HepG2 (cell line): ENCODE measurements at regions not wholly inside any gene's neighbourhood (a gene's known extent, or its start where the extent isn't known, plus 50 kb on each side); places are given as distances from the start of the nearest gene placed in this dataset.

Experiments used
- ATAC-seq: fragments of 200-7000 bp; cut with Tn5 transposase; 3 replicates; pipeline ENCODE4 v1.9.1; 2020; ENCODE audit warnings: mild to moderate bottlenecking, moderate library complexity
- BruUV-seq: library from RNA; stranded (reverse); fragments of 400-500 nt; replicated peaks from 2 replicates; lab custom pipeline; 2021; lab: Mats Ljungman, UMichigan
- CTCF ChIA-PET: fragments of 300-600 bp; formaldehyde crosslinking; extraction: SDS; loops from one replicate; lab custom pipeline; 2021; ENCODE audit warnings: low total read pairs, inconsistent platforms, low intra/inter-chr PET ratio; lab: Yijun Ruan, JAX
- POLR2A ChIA-PET: fragments of 350-600 bp; sonication (Branson Sonifier 250); formaldehyde crosslinking; loops from one replicate; lab custom pipeline; 2020; ENCODE audit warnings: antibody characterized with exemption, inconsistent platforms; lab: Yijun Ruan, JAX
- DNase-seq: peaks from one replicate; pipeline ENCODE4 v3.0.0-alpha.2; 2015; ENCODE audit warnings: low spot score
- FAIRE-seq: peaks from 3 replicates; lab custom pipeline; 2011; peaks lifted over from hg19 to GRCh38; lab: Jason Lieb, UNC
- H2AFZ ChIP-seq: one replicate; pipeline ENCODE4 v1.6.1; 2011; ENCODE audit warnings: low read length, inconsistent platforms
- H3K27ac ChIP-seq: fragments of 300-600 bp; 3 replicates; pipeline ENCODE4 v1.8.0; 2011; ENCODE audit warnings: mixed run types, mild to moderate bottlenecking, mixed read lengths, low read length, inconsistent platforms; ENCODE audit not compliant: insufficient read depth; ENCODE audit errors: extremely low read length
- H3K27me3 ChIP-seq, 2 experiments: fragments of 200-600 bp in 1 of 2; 2 replicates in 1 of 2; 3 replicates in 1 of 2; pipeline versions ENCODE4 v1.6.0 to v1.8.0; 2011; ENCODE audit warnings: low read length in 2 of 2, mild to moderate bottlenecking in 2 of 2, moderate library complexity in 2 of 2, inconsistent platforms in 1 of 2; ENCODE audit not compliant: insufficient read depth in 2 of 2, control insufficient read depth in 1 of 2
- H3K36me3 ChIP-seq, 2 experiments: fragments of 200-600 bp in 1 of 2; replicated peaks in 1 of 2; 2 replicates in 1 of 2; 3 replicates in 1 of 2; pipeline versions ENCODE4 v1.5.1 to v1.8.0; 2011; ENCODE audit warnings: low read length in 2 of 2, inconsistent platforms in 1 of 2; ENCODE audit not compliant: insufficient read depth in 2 of 2, control insufficient read depth in 1 of 2
- H3K4me1 ChIP-seq: 2 replicates; pipeline ENCODE4 v1.5.1; 2012; ENCODE audit warnings: low read length, inconsistent platforms; ENCODE audit not compliant: insufficient read depth
- H3K4me2 ChIP-seq: 2 replicates; pipeline ENCODE4 v1.6.0; 2011; ENCODE audit warnings: low read depth, low read length, inconsistent platforms
- H3K4me3 ChIP-seq, 3 experiments: fragments of 200-600 bp in 1 of 3; sonication (generic), shearing (Covaris generic) in 1 of 3; replicated peaks in 1 of 3; 2 replicates each; pipeline ENCODE4 v1.5.1; 2011 to 2016; ENCODE audit warnings: low read length in 3 of 3, inconsistent platforms in 2 of 3, low read depth in 2 of 3, mild to moderate bottlenecking in 2 of 3, control low read depth in 1 of 3, mixed read lengths in 1 of 3; ENCODE audit not compliant: insufficient read depth in 1 of 3
- H3K79me2 ChIP-seq: one replicate; pipeline ENCODE4 v1.6.1; 2011; ENCODE audit warnings: low read length, inconsistent platforms; ENCODE audit not compliant: insufficient read depth
- H3K9ac ChIP-seq: 2 replicates; pipeline ENCODE4 v1.6.0; 2011; ENCODE audit warnings: mild to moderate bottlenecking, low read depth, low read length, inconsistent platforms; ENCODE audit not compliant: insufficient read depth
- H3K9me3 ChIP-seq: 2 replicates; pipeline ENCODE4 v1.5.1; 2012; ENCODE audit warnings: mild to moderate bottlenecking, low read length
- H4K20me1 ChIP-seq: 2 replicates; pipeline ENCODE4 v1.6.0; 2011; ENCODE audit warnings: inconsistent platforms, mild to moderate bottlenecking, low read length, moderate library complexity; ENCODE audit not compliant: insufficient read depth
- ATF7 ChIP-seq, 2 experiments: fragments of 450-650 bp in 1 of 2; sonication (generic) in 1 of 2; formaldehyde crosslinking in 1 of 2; IDR thresholded peaks; 2 replicates each; pipeline versions ENCODE4 v1.4.0 to v1.6.1; 2016 to 2020; ENCODE audit warnings: antibody characterized with exemption in 1 of 2, mild to moderate bottlenecking in 1 of 2, missing genetic modification reagents in 1 of 2
- FOSL2 ChIP-seq: sonication (generic); formaldehyde crosslinking; IDR thresholded peaks from 2 replicates; pipeline ENCODE4 v1.4.0; 2020; ENCODE audit warnings: missing genetic modification reagents
- GTF2F1 ChIP-seq: fragments of 150-350 bp; IDR thresholded peaks from 2 replicates; pipeline ENCODE4 v1.6.1; 2014; ENCODE audit warnings: low read length
- PCBP2 ChIP-seq: fragments of 200-400 bp; formaldehyde crosslinking; optimal IDR thresholded peaks from 2 replicates; pipeline ENCODE3; 2018; ENCODE audit warnings: low read length, low read depth; ENCODE audit not compliant: poor library complexity, severe bottlenecking
- SRSF9 ChIP-seq: fragments of 200-400 bp; formaldehyde crosslinking; IDR thresholded peaks from 2 replicates; pipeline ENCODE4 v1.6.1; 2018; ENCODE audit warnings: borderline replicate concordance, mild to moderate bottlenecking, low read depth, low read length; ENCODE audit not compliant: insufficient read depth, poor library complexity, severe bottlenecking
- ZFP1 ChIP-seq: IDR thresholded peaks from 2 replicates; pipeline ENCODE4 v1.6.1; 2016
- ZNF232 ChIP-seq: sonication (generic); formaldehyde crosslinking; IDR thresholded peaks from 2 replicates; pipeline ENCODE4 v1.4.0; 2020; ENCODE audit warnings: missing genetic modification reagents, borderline replicate concordance
- ZNF3 ChIP-seq: IDR thresholded peaks from 2 replicates; pipeline ENCODE4 v1.7.0; 2017; ENCODE audit warnings: inconsistent platforms
- ZNF570 ChIP-seq: sonication (generic); formaldehyde crosslinking; IDR thresholded peaks from 2 replicates; pipeline ENCODE4 v1.4.0; 2020; ENCODE audit warnings: mild to moderate bottlenecking, missing genetic modification reagents, borderline replicate concordance
- ZNF713 ChIP-seq: sonication (generic); formaldehyde crosslinking; IDR thresholded peaks from 2 replicates; pipeline ENCODE4 v1.4.0; 2020; ENCODE audit warnings: mild to moderate bottlenecking, missing genetic modification reagents
- ZNF780A ChIP-seq: sonication (generic); formaldehyde crosslinking; IDR thresholded peaks from 2 replicates; pipeline ENCODE4 v1.8.0; 2022; ENCODE audit warnings: mild to moderate bottlenecking, missing genetic modification reagents, moderate library complexity
- WGBS: methylation state at CpG from one replicate; pipeline ENCODE4 v1.1.6; 2017; ENCODE audit warnings: low lambda C conversion rate; 5-methylcytosine and 5-hydroxymethylcytosine counted together
- in situ Hi-C: cut with HindIII; loops from 2 replicates; pipeline ENCODE4 v1.10.0; 2017; ENCODE audit warnings: low pct_unique_long_range_greater_than_20kb; ENCODE audit not compliant: extremely low pct_ligation_motif_present
- intact Hi-C: fragments of 100-400 bp; cut with micrococcal nuclease; formaldehyde crosslinking; loops from one replicate; pipeline ENCODE4 v1.10.0; 2022; ENCODE audit not compliant: unreplicated experiment
- TF ChIP-seq, protein P1 (sequence below): sonication (generic); formaldehyde crosslinking; IDR thresholded peaks from 2 replicates; pipeline ENCODE4 v1.8.0; 2022; ENCODE audit warnings: missing genetic modification reagents, mild to moderate bottlenecking, inconsistent platforms, borderline replicate concordance
- TF ChIP-seq, protein P2 (sequence below): sonication (generic); formaldehyde crosslinking; IDR thresholded peaks from 2 replicates; pipeline ENCODE4 v1.8.1; 2023; ENCODE audit warnings: mild to moderate bottlenecking, inconsistent platforms, moderate library complexity, missing genetic modification reagents, borderline replicate concordance
- TF ChIP-seq, protein P3 (sequence below): sonication (generic); formaldehyde crosslinking; IDR thresholded peaks from 2 replicates; pipeline ENCODE4 v1.4.0; 2020; ENCODE audit warnings: missing genetic modification reagents
- TF ChIP-seq, protein P4 (sequence below): sonication (generic); formaldehyde crosslinking; IDR thresholded peaks from 2 replicates; pipeline ENCODE4 v1.5.1; 2020; ENCODE audit warnings: missing genetic modification reagents, mild to moderate bottlenecking, borderline replicate concordance

DNA sequence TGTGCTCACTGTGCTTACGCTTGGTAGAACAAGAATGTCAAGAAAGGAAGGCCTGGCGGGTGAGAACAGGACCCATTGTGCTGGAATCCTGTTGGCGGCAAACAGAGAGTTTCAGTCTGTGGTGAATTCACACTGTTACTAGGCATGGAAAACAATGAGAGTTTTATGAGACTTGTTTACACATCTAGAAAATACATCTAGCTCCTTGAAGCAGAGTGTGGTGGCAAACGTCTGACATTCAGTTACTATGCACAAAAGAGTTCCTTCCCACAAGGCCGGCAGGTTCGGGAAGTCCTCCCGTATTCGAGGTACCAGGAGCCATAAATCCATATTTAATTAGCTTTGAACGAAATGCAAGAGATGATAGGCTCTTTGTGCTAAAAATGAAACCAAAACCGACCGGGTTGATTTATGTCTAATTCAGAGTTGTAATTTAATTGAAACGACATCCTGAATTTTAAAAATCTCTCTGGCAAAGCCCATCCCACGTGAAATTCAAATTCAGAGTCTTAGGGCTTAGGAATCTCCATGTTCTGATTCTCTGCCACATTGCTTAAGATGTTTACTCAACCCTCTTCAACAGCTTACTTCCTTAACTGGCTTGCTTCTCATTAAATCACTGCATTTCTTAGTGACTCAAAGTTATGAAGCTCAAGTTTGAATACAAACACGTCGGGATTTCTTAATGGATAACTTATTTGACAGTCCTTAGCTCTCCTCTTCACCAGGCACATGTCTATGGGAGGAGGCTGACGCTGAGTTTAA lies 299.9 kb upstream of the PITRM1 start:
- no peak for DNase-seq
- Histone ChIP-seq H2AFZ (no peak overlapping the region), H3K4me3 (no peak overlapping the region), H3K9me3 (no peaks in the 10 kb centered on the region), H3K9ac (no peak overlapping the region), H3K27ac (no peak overlapping the region), H4K20me1 (no peaks in the 10 kb centered on the region), H3K79me2 (no peaks in the 10 kb centered on the region), H3K36me3 (no peaks in the 10 kb centered on the region), H3K4me1 (no peaks in the 10 kb centered on the region), H3K27me3 (peaks cover 3 to 45% of the 10 kb centered on the region in 2 experiments; a peak in 3 of 5 replicates), H3K4me2 (no peak overlapping the region)
- no TSS peak for BruUV-seq
- FAIRE-seq, result no peak
- 16% methylated on average over 16 of the region's 16 CpGs for WGBS
- intact Hi-C loops, result no loop called here
- no peak for ATAC-seq
- CTCF ChIA-PET, result no interaction called here
- TF ChIP-seq, protein P1, sequence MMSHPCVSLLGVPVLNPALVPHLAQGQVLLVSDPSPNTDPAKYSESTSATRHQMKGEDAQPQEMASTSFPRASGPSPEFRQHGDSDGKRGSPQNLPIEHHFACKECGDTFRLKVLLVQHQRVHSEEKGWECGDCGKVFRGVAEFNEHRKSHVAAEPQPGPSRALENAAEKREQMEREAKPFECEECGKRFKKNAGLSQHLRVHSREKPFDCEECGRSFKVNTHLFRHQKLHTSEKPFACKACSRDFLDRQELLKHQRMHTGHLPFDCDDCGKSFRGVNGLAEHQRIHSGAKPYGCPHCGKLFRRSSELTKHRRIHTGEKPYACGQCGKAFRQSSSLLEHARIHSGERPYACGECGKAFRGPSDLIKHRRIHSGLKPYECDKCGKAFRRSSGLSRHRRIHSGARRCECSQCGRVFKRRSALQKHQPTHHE, result no peak
- TF ChIP-seq GTF2F1, result no peak
- no peak for TF ChIP-seq PCBP2
- no peak for TF ChIP-seq ZNF570 (CRISPR knock-in tag)
- TF ChIP-seq, protein P2, sequence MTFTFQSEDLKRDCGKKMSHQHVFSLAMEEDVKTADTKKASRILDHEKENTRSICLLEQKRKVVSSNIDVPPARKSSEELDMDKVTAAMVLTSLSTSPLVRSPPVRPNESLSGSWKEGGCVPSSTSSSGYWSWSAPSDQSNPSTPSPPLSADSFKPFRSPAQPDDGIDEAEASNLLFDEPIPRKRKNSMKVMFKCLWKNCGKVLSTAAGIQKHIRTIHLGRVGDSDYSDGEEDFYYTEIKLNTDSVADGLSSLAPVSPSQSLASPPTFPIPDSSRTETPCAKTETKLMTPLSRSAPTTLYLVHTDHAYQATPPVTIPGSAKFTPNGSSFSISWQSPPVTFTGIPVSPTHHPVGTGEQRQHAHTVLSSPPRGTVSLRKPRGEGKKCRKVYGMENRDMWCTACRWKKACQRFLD (CRISPR knock-in tag), result no peak
- TF ChIP-seq, protein P3, sequence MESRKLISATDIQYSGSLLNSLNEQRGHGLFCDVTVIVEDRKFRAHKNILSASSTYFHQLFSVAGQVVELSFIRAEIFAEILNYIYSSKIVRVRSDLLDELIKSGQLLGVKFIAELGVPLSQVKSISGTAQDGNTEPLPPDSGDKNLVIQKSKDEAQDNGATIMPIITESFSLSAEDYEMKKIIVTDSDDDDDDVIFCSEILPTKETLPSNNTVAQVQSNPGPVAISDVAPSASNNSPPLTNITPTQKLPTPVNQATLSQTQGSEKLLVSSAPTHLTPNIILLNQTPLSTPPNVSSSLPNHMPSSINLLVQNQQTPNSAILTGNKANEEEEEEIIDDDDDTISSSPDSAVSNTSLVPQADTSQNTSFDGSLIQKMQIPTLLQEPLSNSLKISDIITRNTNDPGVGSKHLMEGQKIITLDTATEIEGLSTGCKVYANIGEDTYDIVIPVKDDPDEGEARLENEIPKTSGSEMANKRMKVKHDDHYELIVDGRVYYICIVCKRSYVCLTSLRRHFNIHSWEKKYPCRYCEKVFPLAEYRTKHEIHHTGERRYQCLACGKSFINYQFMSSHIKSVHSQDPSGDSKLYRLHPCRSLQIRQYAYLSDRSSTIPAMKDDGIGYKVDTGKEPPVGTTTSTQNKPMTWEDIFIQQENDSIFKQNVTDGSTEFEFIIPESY (CRISPR knock-in tag), result no peak
- no peak for TF ChIP-seq ZNF780A
- no peak for TF ChIP-seq SRSF9
- TF ChIP-seq ZNF713 (CRISPR knock-in tag), result no peak
- no peak for TF ChIP-seq FOSL2
- no peak for TF ChIP-seq ZFP1 (CRISPR knock-in tag)
- no peak for TF ChIP-seq ZNF232
- no peak for TF ChIP-seq ZNF3 (CRISPR knock-in tag)
- TF ChIP-seq, protein P4, sequence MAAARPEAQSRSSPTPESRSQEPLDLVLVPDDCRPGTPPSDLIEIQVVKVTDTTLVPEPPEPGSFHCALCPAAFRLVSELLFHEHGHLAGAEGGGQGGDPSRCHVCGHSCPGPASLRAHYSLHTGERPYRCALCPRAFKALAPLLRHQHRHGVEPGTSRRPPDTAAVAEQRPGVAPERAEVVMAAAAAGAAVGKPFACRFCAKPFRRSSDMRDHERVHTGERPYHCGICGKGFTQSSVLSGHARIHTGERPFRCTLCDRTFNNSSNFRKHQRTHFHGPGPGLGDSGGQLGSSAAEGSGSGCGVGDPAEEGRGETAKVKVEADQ (CRISPR knock-in tag), result no peak
- no peak for TF ChIP-seq ATF7 (IDR thresholded peaks at IDR 0.05)
- no peak for TF ChIP-seq ATF7 (CRISPR knock-in tag; IDR thresholded peaks at IDR 0.05)
- POLR2A ChIA-PET, result no interaction called here
- in situ Hi-C loops, result no loop called here
